Left ventricle myocardium inferior (tissue), 1 donor: ENCODE measurements at regions not wholly inside any gene's neighbourhood (a gene's known extent, or its start where the extent isn't known, plus 50 kb on each side); places are given as distances from the start of the nearest gene placed in this dataset.
"Not testable (repeated sequence)": the region's sequence is repeated elsewhere in the genome, so short reads cannot be mapped to it uniquely, and the experiment has no call there.

Source experiments
- DNase-seq: peaks from one replicate; pipeline ENCODE4 v3.0.0-alpha.2; 2020
- H3K27ac ChIP-seq: fragments of 200-600 bp; replicated peaks from 2 replicates; pipeline ENCODE4 v1.8.0; 2021
- H3K27me3 ChIP-seq: fragments of 200-600 bp; 2 replicates; pipeline ENCODE4 v1.8.0; 2021; ENCODE audit warnings: low read depth
- H3K36me3 ChIP-seq: fragments of 200-600 bp; 2 replicates; pipeline ENCODE4 v1.8.0; 2021
- H3K4me1 ChIP-seq: fragments of 200-600 bp; 2 replicates; pipeline ENCODE4 v1.8.0; 2021
- H3K4me3 ChIP-seq: fragments of 200-600 bp; 2 replicates; pipeline ENCODE4 v1.8.0; 2021; ENCODE audit warnings: mild to moderate bottlenecking, moderate library complexity
- H3K9me3 ChIP-seq: fragments of 200-600 bp; replicated peaks from 2 replicates; pipeline ENCODE4 v1.8.0; 2021
- intact Hi-C: fragments of 100-400 bp; cut with micrococcal nuclease; formaldehyde crosslinking; loops from one replicate; pipeline ENCODE4 v1.11.0; 2022
- TF ChIP-seq, protein P1 (sequence below): fragments of 200-600 bp; IDR thresholded peaks from 2 replicates; pipeline ENCODE4 v1.8.0; 2021; ENCODE audit warnings: antibody characterized with exemption, mild to moderate bottlenecking, borderline replicate concordance
- donor health status: DM: no; HTN: yes; CAD: no; lungs with severe emphysema.

DNA sequence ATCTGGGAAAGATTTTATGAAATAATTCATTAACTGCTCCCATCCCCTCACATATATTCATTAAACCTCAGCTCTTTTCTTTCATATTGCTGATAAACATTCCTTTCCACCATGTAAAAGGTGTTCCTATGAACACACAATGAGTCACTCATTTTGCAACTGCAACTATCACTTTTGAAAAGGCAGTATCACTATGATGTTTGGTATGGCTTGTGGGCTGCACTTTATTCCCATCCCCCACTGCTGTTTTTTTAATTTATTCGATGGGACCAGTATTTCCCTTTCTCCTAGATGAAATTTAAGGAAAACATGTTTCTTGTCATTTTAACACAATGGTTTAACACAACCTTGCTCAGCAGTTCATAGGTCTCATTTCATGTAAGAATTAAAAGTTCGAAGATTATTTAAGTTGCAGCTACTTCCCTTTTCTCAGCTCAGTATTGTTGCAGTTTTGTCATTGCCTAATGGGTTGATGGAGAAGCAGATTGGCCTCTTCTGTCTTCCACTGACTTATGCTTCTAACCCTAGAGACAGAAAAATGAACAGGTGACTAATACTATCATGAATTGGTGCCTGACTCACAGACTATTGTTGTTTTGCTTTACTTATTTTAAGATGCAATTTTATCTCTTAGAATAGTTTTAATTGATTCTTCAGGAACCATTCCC lies 280.3 kb downstream of the ZPLD1 start:
- no peak overlapping the region for H3K4me3 ChIP-seq
- H3K27me3 ChIP-seq = no peaks in the 10 kb centered on the region
- H3K4me1 ChIP-seq = no peaks in the 10 kb centered on the region
- intact Hi-C loops = no loop called here
- H3K9me3 ChIP-seq = no peaks in the 10 kb centered on the region
- H3K36me3 ChIP-seq = no peaks in the 10 kb centered on the region
- TF ChIP-seq, protein P1, sequence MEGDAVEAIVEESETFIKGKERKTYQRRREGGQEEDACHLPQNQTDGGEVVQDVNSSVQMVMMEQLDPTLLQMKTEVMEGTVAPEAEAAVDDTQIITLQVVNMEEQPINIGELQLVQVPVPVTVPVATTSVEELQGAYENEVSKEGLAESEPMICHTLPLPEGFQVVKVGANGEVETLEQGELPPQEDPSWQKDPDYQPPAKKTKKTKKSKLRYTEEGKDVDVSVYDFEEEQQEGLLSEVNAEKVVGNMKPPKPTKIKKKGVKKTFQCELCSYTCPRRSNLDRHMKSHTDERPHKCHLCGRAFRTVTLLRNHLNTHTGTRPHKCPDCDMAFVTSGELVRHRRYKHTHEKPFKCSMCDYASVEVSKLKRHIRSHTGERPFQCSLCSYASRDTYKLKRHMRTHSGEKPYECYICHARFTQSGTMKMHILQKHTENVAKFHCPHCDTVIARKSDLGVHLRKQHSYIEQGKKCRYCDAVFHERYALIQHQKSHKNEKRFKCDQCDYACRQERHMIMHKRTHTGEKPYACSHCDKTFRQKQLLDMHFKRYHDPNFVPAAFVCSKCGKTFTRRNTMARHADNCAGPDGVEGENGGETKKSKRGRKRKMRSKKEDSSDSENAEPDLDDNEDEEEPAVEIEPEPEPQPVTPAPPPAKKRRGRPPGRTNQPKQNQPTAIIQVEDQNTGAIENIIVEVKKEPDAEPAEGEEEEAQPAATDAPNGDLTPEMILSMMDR = no peak
- no peak for DNase-seq
- H3K27ac ChIP-seq = no peak overlapping the region

DNA sequence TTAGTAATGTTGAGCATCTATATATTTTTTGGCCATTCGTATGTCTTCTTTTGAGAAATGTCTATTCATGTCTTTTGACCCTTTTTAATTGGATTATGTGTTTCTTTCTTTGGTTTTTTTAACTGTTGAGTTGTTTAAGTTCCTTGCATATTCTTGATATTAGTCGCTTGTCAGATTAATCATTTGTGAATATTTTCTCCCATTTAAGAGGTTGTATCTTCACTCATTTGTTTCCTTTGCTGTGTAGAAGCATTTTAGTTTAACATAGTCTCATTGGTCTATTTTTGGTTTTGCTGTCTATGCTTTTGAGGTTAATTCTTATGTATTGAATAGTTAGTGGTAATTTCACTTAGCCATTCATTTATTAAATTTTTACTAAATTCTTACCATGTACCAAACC lies 283.8 kb downstream of the ZPLD1 start:
- TF ChIP-seq, protein P1 = no peak
- intact Hi-C loops = no loop called here
- Histone ChIP-seq H3K27me3 (no peaks in the 10 kb centered on the region), H3K4me1 (peaks cover 5% of the 10 kb centered on the region), H3K27ac (no peak overlapping the region), H3K4me3 (no peak overlapping the region), H3K36me3 (no peaks in the 10 kb centered on the region), H3K9me3 (no peaks in the 10 kb centered on the region)
- no peak for DNase-seq

DNA sequence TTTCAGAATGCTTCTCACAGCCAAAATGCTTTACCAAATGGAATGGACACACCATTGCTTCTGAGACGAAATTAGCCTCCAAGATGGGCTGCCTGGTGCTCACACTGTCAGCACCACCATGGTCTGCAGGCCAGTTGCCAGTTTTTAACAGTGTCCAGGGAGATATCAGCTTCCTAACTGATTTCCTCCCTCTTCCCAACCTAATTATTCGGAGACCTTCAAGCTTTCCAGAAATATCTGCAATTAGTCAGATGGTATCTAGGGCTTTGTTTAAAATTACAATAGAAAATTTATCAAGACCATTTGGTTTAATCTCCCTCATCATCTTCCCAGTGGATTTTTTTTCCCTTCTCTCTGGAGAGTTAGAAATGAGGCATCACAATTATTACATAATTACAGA lies 287.5 kb downstream of the ZPLD1 start:
- intact Hi-C loops = no loop called here
- Histone ChIP-seq H3K27ac (no peak overlapping the region), H3K4me1 (peaks cover 5% of the 10 kb centered on the region), H3K4me3 (no peak overlapping the region), H3K36me3 (no peaks in the 10 kb centered on the region), H3K27me3 (no peaks in the 10 kb centered on the region), H3K9me3 (no peaks in the 10 kb centered on the region)
- TF ChIP-seq, protein P1 = no peak
- DNase-seq = no peak

DNA sequence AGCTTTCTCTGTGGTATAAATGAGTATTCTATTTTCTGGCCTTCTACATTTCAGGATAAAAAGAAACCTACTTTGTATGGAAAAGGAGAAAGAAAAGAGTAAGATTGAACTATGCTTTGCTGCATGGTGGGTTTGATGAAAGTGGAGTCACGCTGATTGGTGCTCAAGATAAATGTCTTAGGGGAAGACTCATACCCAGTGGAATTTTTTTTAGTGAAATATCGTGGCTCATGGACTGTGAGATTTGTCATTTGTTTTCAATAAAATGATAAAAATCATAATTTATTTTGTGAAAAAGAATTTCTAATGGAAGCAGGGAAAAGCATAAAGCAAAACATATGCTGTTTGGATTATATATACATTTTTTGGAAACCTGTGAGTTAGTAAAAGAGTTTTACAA lies 292.5 kb downstream of the ZPLD1 start:
- no peak overlapping the region for H3K4me3 ChIP-seq
- H3K36me3 ChIP-seq = no peaks in the 10 kb centered on the region
- H3K27ac ChIP-seq = no peak overlapping the region
- H3K4me1 ChIP-seq = peaks cover 1% of the 10 kb centered on the region
- H3K27me3 ChIP-seq = no peaks in the 10 kb centered on the region
- intact Hi-C loops = no loop called here
- H3K9me3 ChIP-seq = no peaks in the 10 kb centered on the region
- TF ChIP-seq, protein P1 = no peak
- DNase-seq = no peak

DNA sequence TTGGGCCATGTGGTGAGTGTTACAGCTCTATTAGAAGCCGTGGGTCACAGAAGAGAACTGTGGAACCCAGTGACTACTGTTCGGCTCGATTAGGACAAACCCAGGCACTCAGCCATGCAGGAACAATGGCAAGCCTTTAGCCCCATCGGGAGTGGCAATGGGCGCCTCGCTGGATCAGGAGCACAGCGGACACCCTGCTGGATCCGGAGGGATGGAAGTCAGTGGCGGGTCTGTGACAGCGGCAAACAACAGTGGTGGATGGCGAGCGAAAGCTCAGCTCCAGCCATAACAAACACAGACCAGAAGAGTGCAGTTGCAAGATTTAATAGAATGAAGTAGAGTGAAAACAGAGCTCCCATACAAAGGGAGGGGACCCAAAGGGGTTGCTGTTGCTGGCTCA lies 297.8 kb downstream of the ZPLD1 start:
- H3K4me3 ChIP-seq, H3K36me3 ChIP-seq, H3K9me3 ChIP-seq, H3K27me3 ChIP-seq, intact Hi-C loops, DNase-seq, H3K27ac ChIP-seq: not testable (repeated sequence)
- H3K4me1 ChIP-seq = peaks cover 15% of the 10 kb centered on the region

DNA sequence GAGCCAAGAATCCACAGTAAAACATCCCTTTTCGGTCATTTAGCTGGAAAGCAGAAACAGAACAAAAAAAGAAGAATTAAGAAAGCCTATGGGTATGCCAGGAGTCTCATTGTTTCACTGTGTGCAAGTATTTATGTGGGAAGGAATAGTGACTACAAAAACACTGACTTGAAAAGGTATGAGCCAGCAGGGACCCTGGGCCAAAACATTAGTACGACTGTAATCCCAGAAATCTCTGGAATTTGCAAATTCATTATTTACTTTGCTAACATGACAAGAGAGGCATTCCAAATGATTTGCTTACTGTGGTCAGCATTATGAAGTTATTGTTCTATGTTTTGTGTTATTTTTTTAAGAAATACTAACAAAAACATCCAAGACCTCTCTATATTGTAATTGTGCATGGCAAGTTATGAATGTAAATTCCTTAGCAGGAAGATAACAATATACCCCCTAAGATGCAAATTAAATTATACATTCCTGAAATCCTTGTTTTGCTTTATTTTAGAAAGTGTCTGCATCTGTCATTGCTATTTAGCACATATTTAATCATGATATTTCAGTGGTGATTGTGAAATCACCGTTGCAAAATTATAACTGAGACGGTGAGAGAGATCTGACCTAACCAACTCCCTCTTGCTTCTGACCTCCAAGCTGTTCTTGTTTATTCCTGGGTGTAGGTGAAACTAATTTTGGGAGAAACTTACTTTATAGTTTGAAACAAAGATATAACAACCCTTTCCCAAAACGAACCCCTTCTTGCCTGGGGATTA lies 299.2 kb downstream of the ZPLD1 start:
- Histone ChIP-seq H3K27me3 (no peaks in the 10 kb centered on the region), H3K27ac (no peak overlapping the region), H3K4me1 (peaks cover 15% of the 10 kb centered on the region), H3K4me3 (no peak overlapping the region), H3K36me3 (no peaks in the 10 kb centered on the region), H3K9me3 (no peaks in the 10 kb centered on the region)
- no peak for DNase-seq
- intact Hi-C loops = no loop called here
- TF ChIP-seq, protein P1 = no peak
